GM06990 (cell line): ENCODE measurements at regions not wholly inside any gene's neighbourhood (a gene's known extent, or its start where the extent isn't known, plus 50 kb on each side); places are given as distances from the start of the nearest gene placed in this dataset.

Source experiments
- DNase-seq: peaks from one replicate; pipeline ENCODE4 v3.0.0-alpha.2; 2011; ENCODE audit not compliant: insufficient read length; ENCODE audit errors: extremely low read depth
- H3K27me3 ChIP-seq: replicated peaks from 2 replicates; pipeline ENCODE4 v1.6.0; 2011; ENCODE audit warnings: low read length; ENCODE audit not compliant: control insufficient read depth, insufficient read depth
- H3K36me3 ChIP-seq: 2 replicates; pipeline ENCODE4 v1.5.1; 2011; ENCODE audit warnings: low read length; ENCODE audit not compliant: control insufficient read depth, insufficient read depth
- H3K4me3 ChIP-seq: replicated peaks from 2 replicates; pipeline ENCODE4 v1.5.1; 2011; ENCODE audit warnings: low read depth, mild to moderate bottlenecking, control low read depth, low read length
- CTCF ChIP-seq: IDR thresholded peaks from 2 replicates; pipeline ENCODE4 v1.5.1; 2011; ENCODE audit warnings: low read length, control low read depth, mild to moderate bottlenecking, inconsistent platforms; ENCODE audit not compliant: insufficient read depth, poor library complexity, severe bottlenecking

DNA sequence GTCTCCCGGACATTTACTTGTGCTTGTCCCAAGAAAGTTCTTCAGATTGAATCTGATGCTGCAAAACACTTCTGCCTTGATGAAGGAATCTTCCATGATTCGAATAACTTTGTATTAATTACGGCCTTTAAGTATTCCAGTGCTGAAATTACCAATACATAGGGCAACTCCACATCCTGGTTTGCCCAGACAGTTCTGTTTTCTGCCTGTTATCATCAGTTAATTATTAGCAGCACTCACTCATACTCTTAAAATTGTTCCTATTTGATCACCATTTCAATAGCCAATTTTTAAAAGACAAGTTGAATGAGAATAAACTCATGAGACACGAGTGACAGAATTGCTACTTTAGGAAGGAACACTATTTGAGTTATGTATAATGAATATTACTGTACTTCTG is 620.7 kb upstream of the ZEB2 start:
- TF ChIP-seq CTCF = no peak
- H3K4me3 ChIP-seq = no peak overlapping the region
- no peaks in the 10 kb centered on the region for H3K27me3 ChIP-seq
- H3K36me3 ChIP-seq = no peaks in the 10 kb centered on the region
- no peak for DNase-seq

- Histone ChIP-seq H3K36me3 (no peaks in the 10 kb centered on the region), H3K4me3 (no peak overlapping the region), H3K27me3 (no peaks in the 10 kb centered on the region)
- no peak for TF ChIP-seq CTCF
- DNase-seq = no peak
These were observed 618.7 kb upstream of the ZEB2 start for GRCh38 chr2:145138626-145139025.

DNA sequence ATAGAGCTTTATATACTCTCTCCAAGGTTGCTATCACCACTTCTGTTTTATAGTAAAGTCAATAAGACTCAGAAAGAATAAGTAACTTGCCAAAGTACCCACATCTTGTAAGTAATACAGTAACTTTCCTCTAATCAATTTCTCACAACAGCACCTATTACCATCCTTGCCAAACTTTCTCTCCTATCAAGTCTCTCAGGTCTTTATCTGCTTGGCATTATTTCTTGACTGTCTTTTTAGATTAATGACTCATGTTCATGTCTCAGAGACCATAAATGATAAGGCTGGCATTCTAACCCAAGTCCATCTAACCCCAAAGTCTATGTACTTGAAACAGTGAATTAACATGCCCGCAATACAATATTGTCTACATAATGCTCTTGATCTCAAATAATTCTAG is 618.0 kb upstream of the ZEB2 start:
- no peak overlapping the region for H3K4me3 ChIP-seq
- no peaks in the 10 kb centered on the region for H3K27me3 ChIP-seq
- DNase-seq = no peak
- TF ChIP-seq CTCF = no peak
- no peaks in the 10 kb centered on the region for H3K36me3 ChIP-seq

DNA sequence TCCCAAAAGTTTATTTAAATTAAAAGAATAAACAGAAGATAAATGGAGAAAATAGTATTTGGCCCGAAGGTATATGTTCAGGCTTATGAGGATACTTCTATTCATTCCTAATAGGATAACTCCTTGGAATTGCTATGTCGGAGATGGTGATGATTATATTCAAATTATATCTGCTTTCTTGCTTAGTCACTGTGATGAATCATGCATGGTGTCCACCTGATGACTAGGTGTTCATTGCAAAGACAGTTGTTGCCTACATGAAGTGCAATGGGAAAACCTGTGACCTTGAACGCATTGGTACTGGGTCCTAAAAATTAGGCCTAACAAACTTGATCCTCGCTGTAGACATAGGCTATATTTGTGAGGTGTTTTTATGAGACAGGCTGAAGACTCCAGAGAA is 617.3 kb upstream of the ZEB2 start:
- no peaks in the 10 kb centered on the region for H3K27me3 ChIP-seq
- no peak overlapping the region for H3K4me3 ChIP-seq
- H3K36me3 ChIP-seq = no peaks in the 10 kb centered on the region
- no peak for DNase-seq
- no peak for TF ChIP-seq CTCF

DNA sequence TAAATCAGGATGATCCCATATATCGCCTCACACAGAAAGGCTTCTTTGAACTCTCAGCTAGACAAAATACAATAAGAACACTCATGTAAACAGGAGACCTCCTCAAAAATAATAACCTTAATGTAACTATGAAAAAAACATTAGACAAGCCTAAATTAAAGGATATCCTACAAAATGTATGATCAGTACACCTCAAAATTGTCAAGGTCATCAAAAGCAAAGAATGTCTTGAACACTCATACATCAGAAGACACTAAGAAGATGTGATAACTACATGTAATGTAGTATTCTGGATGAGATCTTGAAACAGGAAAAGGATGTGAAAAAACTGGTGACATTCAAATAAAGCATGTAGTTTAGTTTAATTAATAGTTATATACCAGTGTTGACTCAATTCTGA is 616.8 kb upstream of the ZEB2 start:
- no peak for TF ChIP-seq CTCF
- no peaks in the 10 kb centered on the region for H3K27me3 ChIP-seq
- no peak for DNase-seq
- no peaks in the 10 kb centered on the region for H3K36me3 ChIP-seq
- no peak overlapping the region for H3K4me3 ChIP-seq

DNA sequence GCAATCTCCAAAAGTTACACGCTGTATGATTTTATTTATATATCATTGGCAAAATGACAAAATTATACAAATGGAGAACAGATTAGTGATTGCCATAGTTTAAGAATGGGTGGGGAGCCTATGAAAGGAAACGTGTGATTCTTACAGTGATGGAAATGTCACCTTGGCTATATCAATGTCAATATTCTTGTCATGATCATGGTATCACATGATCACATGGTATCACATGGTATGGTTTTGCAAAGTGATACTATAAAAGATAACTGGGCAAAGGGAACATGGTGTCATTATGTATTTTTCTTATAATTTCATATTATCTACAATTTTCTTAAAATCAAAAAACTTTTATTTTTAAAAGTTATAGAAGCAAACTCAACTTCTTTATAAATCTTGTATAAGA is 606.2 kb upstream of the ZEB2 start:
- Histone ChIP-seq H3K27me3 (no peaks in the 10 kb centered on the region), H3K4me3 (no peak overlapping the region), H3K36me3 (no peaks in the 10 kb centered on the region)
- DNase-seq = no peak
- no peak for TF ChIP-seq CTCF
